ENCODE measurements at regions not wholly inside any gene's neighbourhood (a gene's known extent, or its start where the extent isn't known, plus 50 kb on each side); places are given as distances from the start of the nearest gene placed in this dataset.

- H3K27me3 Mint-ChIP-seq = peaks cover 47% of the 10 kb centered on the region
- ChIA-PET CTCF (no interaction called here), POLR2A (no interaction called here)
- H3K4me3 Mint-ChIP-seq = no peak overlapping the region
- H3K27ac Mint-ChIP-seq = no peak overlapping the region
- H3K36me3 Mint-ChIP-seq (ENCODE audit: low read depth) = no peaks in the 10 kb centered on the region
- DNase-seq (no peak), ATAC-seq (no peak)
- no peak for TF ChIP-seq CTCF (IDR thresholded peaks at IDR 0.05)
- no peaks in the 10 kb centered on the region for H3K9me3 Mint-ChIP-seq
- H3K4me1 Mint-ChIP-seq (ENCODE audit: low read depth) = peaks cover 13% of the 10 kb centered on the region
- intact Hi-C loops (cut with micrococcal nuclease) = no loop called here
Observed at GRCh38 chr6:165988302-165988756, 179.3 kb downstream of the TBXT start.

- H3K27ac Mint-ChIP-seq = no peak overlapping the region
- peaks cover 13% of the 10 kb centered on the region for H3K4me1 Mint-ChIP-seq (ENCODE audit: low read depth)
- CTCF ChIA-PET = no interaction called here
- peaks cover 47% of the 10 kb centered on the region for H3K27me3 Mint-ChIP-seq
- ATAC-seq = no peak
- H3K4me3 Mint-ChIP-seq = no peak overlapping the region
- no peaks in the 10 kb centered on the region for H3K9me3 Mint-ChIP-seq
- POLR2A ChIA-PET = no interaction called here
- TF ChIP-seq CTCF (IDR thresholded peaks at IDR 0.05) = no peak
- H3K36me3 Mint-ChIP-seq (ENCODE audit: low read depth) = no peaks in the 10 kb centered on the region
- DNase-seq = no peak
- intact Hi-C loops (cut with micrococcal nuclease) = no loop called here
Observed at GRCh38 chr6:165987483-165988301, 180.0 kb downstream of the TBXT start.

- POLR2A ChIA-PET = no interaction called here
- peaks cover 13% of the 10 kb centered on the region for H3K4me1 Mint-ChIP-seq (ENCODE audit: low read depth)
- H3K27ac Mint-ChIP-seq = no peak overlapping the region
- H3K9me3 Mint-ChIP-seq = no peaks in the 10 kb centered on the region
- DNase-seq = no peak
- H3K36me3 Mint-ChIP-seq (ENCODE audit: low read depth) = no peaks in the 10 kb centered on the region
- peaks cover 47% of the 10 kb centered on the region for H3K27me3 Mint-ChIP-seq
- ATAC-seq = no peak
- H3K4me3 Mint-ChIP-seq = no peak overlapping the region
- intact Hi-C loops (cut with micrococcal nuclease) = no loop called here
- CTCF ChIA-PET = no interaction called here
- no peak for TF ChIP-seq CTCF (IDR thresholded peaks at IDR 0.05)
Observed at GRCh38 chr6:165986914-165987482, 180.7 kb downstream of the TBXT start.

- H3K9me3 Mint-ChIP-seq = no peaks in the 10 kb centered on the region
- POLR2A ChIA-PET = no interaction called here
- H3K4me3 Mint-ChIP-seq = no peak overlapping the region
- peaks cover 13% of the 10 kb centered on the region for H3K4me1 Mint-ChIP-seq (ENCODE audit: low read depth)
- intact Hi-C loops (cut with micrococcal nuclease) = no loop called here
- H3K36me3 Mint-ChIP-seq (ENCODE audit: low read depth) = no peaks in the 10 kb centered on the region
- TF ChIP-seq CTCF (IDR thresholded peaks at IDR 0.05) = no peak
- CTCF ChIA-PET = no interaction called here
- no peak for ATAC-seq
- peaks cover 47% of the 10 kb centered on the region for H3K27me3 Mint-ChIP-seq
- DNase-seq = no peak
- no peak overlapping the region for H3K27ac Mint-ChIP-seq
Observed at GRCh38 chr6:165986311-165986913, 181.2 kb downstream of the TBXT start.

GRCh38 chr6:165985806-165986299, 181.8 kb downstream of the TBXT start:
- no peak for DNase-seq
- no peaks in the 10 kb centered on the region for H3K36me3 Mint-ChIP-seq (ENCODE audit: low read depth)
- H3K4me3 Mint-ChIP-seq = no peak overlapping the region
- ChIA-PET POLR2A (no interaction called here), CTCF (no interaction called here)
- peaks cover 13% of the 10 kb centered on the region for H3K4me1 Mint-ChIP-seq (ENCODE audit: low read depth)
- intact Hi-C loops (cut with micrococcal nuclease) = no loop called here
- no peak for ATAC-seq
- no peaks in the 10 kb centered on the region for H3K9me3 Mint-ChIP-seq
- TF ChIP-seq CTCF (IDR thresholded peaks at IDR 0.05) = no peak
- peaks cover 44% of the 10 kb centered on the region for H3K27me3 Mint-ChIP-seq
- H3K27ac Mint-ChIP-seq = no peak overlapping the region

Measured in activated CD8-positive, alpha-beta T cell treated with anti-CD3 and anti-CD28 coated beads for 36 hours (primary cell).